Spinal cord (tissue), 9 donors: ENCODE measurements at regions not wholly inside any gene's neighbourhood (a gene's known extent, or its start where the extent isn't known, plus 50 kb on each side); places are given as distances from the start of the nearest gene placed in this dataset.

Source experiments
- DNase-seq, 6 donors: peaks; one replicate each; pipeline versions ENCODE4 v3.0.0 to v3.0.0-alpha.2; 2013 to 2015; ENCODE audit warnings: low spot score in 6 of 6, low read depth in 4 of 6
- H3K27ac ChIP-seq: one replicate; pipeline ENCODE4 v1.5.1; 2013; ENCODE audit warnings: low read depth, low read length, control low read depth
- H3K27me3 ChIP-seq: one replicate; pipeline ENCODE4 v1.6.1; 2013; ENCODE audit warnings: low read length; ENCODE audit not compliant: control insufficient read depth, insufficient read depth
- H3K36me3 ChIP-seq: one replicate; pipeline ENCODE4 v1.6.1; 2013; ENCODE audit warnings: low read length; ENCODE audit not compliant: control insufficient read depth, insufficient read depth
- H3K4me1 ChIP-seq: one replicate; pipeline ENCODE4 v1.6.1; 2013; ENCODE audit warnings: low read length; ENCODE audit not compliant: control insufficient read depth, insufficient read depth
- H3K4me3 ChIP-seq: one replicate; pipeline ENCODE4 v1.5.1; 2013; ENCODE audit warnings: low read depth, low read length, control low read depth
- H3K9me3 ChIP-seq: one replicate; pipeline ENCODE4 v1.6.1; 2013; ENCODE audit warnings: low read length; ENCODE audit not compliant: control insufficient read depth, insufficient read depth
- WGBS: methylation state at CpG from one replicate; pipeline ENCODE4 v1.1.5; 2013; ENCODE audit warnings: missing lambda C conversion rate; ENCODE audit not compliant: insufficient coverage; 5-methylcytosine and 5-hydroxymethylcytosine counted together
- donor health status: healthy.

DNA sequence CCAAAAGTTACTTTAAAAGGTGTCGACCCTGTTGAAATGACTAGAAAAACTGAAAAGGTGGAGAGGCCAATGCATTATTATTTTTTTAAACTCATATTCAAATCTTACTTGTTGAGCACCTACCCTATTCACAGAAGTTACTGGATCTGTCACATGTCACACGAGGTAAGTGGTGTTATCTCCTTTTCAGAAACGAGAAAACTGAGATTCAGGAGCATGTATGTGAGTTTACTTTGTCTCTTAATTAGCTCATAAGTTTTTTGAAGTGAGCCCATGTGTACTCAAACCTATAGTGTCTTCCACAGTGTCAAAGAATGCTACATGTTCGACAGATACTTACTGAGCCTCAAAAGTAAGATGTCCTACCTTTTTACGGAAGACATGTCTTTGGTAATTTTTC, 81.8 kb upstream of the EGLN3 start:
- Histone ChIP-seq H3K36me3 (no peaks in the 10 kb centered on the region), H3K27me3 (no peaks in the 10 kb centered on the region), H3K9me3 (no peaks in the 10 kb centered on the region), H3K27ac (no peak overlapping the region), H3K4me1 (peaks cover 10% of the 10 kb centered on the region), H3K4me3 (no peak overlapping the region)
- no peak for DNase-seq
- WGBS, result 0% methylated on average over 1 of the region's 5 CpGs

DNA sequence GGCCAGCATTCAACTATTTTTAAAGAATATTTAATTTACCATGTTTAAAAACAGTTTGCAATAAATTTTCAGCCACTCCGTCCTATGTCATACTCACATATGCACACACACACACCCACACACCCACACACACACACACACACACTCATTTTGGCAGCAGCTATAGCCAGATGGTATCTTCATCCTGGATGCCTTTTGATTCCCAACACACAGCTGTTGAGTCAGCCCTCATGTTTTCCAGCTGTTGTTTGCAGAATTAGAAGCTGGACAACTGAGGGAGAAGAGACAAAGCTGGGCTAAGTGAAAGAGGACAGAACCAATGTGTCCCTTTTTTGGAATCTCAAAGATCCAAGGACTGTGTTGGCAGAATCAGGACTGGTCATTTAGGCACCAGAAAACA, 80.0 kb upstream of the EGLN3 start:
- WGBS, result 80% methylated on average over 1 of the region's 1 CpG
- Histone ChIP-seq H3K36me3 (no peaks in the 10 kb centered on the region), H3K4me3 (no peak overlapping the region), H3K9me3 (no peaks in the 10 kb centered on the region), H3K27me3 (no peaks in the 10 kb centered on the region), H3K4me1 (peaks cover 9% of the 10 kb centered on the region), H3K27ac (no peak overlapping the region)
- peak in 2 of 6 donors; percentile 64 to 73 for DNase-seq

DNA sequence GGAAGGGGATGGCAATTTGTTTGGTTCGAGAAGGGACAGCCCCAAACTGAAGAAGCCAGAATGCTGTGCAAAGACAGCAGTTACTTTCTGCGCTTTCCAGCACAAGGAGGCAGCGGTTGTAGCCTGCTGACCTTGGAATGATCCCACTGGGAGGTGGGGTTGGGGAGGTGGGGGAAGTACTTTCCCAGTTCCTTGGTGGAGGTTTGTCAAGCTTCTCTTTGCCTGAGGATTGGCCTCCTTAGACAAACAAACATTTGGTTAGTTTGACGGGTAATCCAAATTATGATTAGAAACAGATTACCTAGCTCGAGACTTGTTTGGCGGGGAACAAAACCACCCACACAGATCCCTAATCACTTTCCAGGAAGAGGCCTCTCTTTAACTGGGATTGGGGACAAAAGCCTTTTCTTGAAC, 79.1 kb upstream of the EGLN3 start:
- WGBS, result 69% methylated on average over 2 of the region's 6 CpGs
- Histone ChIP-seq H3K36me3 (no peaks in the 10 kb centered on the region), H3K4me3 (no peak overlapping the region), H3K4me1 (no peaks in the 10 kb centered on the region), H3K9me3 (no peaks in the 10 kb centered on the region), H3K27ac (no peak overlapping the region), H3K27me3 (no peaks in the 10 kb centered on the region)
- peak in 1 of 6 donors; percentile 39 for DNase-seq

DNA sequence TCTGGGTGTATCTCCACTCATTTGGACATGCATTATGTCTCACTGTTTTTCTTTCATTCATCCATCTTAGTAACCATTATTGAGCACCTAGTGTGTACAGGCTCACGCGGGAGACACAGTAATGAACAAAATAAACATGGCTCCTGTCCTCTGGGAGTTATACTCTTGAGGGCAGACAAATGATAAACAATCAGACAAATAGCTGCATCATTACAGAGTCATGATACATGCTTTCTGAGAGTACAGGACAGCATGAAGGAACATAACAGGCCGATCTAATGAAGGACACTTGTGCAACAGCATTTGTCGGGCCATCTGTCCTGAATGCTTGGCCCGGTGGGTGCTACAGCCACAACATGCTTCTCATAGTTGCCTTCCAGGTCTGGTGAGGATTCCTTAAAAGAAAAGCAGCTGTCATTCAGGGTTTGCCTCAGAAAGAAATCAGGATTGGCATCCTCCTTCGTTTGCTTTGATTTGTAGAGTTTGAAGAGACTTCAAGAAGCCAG, 77.2 kb upstream of the EGLN3 start:
- no peak for DNase-seq
- Histone ChIP-seq H3K4me1 (no peaks in the 10 kb centered on the region), H3K27ac (no peak overlapping the region), H3K4me3 (no peak overlapping the region), H3K27me3 (no peaks in the 10 kb centered on the region), H3K9me3 (no peaks in the 10 kb centered on the region), H3K36me3 (no peaks in the 10 kb centered on the region)
- WGBS, result 83% methylated on average over 6 of the region's 6 CpGs

- WGBS, result no CpG with 5 or more reads among the region's 3 CpGs
Measured at GRCh38 chr14:34027130-34027989, 76.5 kb upstream of the EGLN3 start.

DNA sequence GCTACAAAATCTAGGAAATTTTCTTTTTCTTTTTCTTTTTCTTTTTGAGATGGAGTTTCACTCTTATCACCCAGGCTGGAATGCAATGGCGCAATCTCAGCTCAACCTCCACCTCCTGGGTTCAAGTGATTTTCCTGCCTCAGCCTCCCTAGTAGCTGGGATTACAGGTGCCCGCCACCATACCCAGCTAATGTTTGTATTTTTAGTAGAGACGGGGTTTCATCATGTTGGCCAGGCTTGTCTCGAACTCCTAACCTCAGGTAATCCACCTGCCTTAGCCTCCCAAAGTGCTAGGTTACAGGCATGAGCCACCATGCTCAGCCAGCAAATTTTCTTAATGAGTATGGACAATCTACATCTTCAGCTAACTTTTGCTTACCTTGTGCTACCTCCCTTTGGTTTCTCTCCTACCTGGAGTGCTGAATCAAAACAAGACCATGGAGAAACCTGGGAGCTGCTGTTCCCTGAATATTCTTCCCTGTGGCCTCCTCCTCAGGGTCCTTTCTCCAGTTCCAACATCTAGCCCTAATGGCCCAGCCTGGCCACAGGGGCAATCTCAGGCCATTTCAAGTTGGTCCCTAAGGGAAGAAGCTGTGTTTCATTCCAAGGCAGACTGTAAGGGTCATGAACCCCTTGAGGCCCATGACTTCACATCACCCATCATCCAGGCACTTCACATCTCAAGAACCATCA, 74.6 kb upstream of the EGLN3 start:
- H3K9me3 ChIP-seq, result no peaks in the 10 kb centered on the region
- no peaks in the 10 kb centered on the region for H3K27me3 ChIP-seq
- no peak overlapping the region for H3K27ac ChIP-seq
- H3K4me1 ChIP-seq, result no peaks in the 10 kb centered on the region
- no peak overlapping the region for H3K4me3 ChIP-seq
- 100% methylated on average over 1 of the region's 4 CpGs for WGBS
- DNase-seq, result no peak
- H3K36me3 ChIP-seq, result no peaks in the 10 kb centered on the region

More at GRCh38 chr14:34027130-34027989, 76.5 kb upstream of the EGLN3 start:
- Histone ChIP-seq H3K27me3 (no peaks in the 10 kb centered on the region), H3K27ac (no peak overlapping the region), H3K4me1 (no peaks in the 10 kb centered on the region), H3K4me3 (no peak overlapping the region), H3K36me3 (no peaks in the 10 kb centered on the region), H3K9me3 (no peaks in the 10 kb centered on the region)
- DNase-seq, result no peak

DNA sequence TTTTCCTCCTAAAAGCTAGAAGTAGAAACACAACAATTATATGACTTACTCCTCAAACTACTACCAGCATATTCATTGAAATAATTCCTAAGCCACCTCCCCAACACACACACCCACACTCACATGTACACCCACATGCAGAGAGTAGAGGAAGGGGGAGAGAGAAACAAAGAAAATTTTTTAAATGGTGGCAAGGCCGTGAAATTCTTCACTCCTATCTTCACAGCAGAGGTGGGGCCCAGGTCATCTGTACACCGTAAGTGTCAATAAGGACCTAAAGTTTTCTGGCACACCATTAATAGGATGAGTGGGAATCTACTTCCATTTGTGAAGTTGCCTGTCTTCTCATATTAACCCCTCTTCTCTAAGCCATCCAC, 73.9 kb upstream of the EGLN3 start:
- Histone ChIP-seq H3K36me3 (no peaks in the 10 kb centered on the region), H3K9me3 (no peaks in the 10 kb centered on the region), H3K4me1 (no peaks in the 10 kb centered on the region), H3K27ac (no peak overlapping the region), H3K4me3 (no peak overlapping the region), H3K27me3 (no peaks in the 10 kb centered on the region)
- no CpG with 5 or more reads among the region's 2 CpGs for WGBS
- no peak for DNase-seq

DNA sequence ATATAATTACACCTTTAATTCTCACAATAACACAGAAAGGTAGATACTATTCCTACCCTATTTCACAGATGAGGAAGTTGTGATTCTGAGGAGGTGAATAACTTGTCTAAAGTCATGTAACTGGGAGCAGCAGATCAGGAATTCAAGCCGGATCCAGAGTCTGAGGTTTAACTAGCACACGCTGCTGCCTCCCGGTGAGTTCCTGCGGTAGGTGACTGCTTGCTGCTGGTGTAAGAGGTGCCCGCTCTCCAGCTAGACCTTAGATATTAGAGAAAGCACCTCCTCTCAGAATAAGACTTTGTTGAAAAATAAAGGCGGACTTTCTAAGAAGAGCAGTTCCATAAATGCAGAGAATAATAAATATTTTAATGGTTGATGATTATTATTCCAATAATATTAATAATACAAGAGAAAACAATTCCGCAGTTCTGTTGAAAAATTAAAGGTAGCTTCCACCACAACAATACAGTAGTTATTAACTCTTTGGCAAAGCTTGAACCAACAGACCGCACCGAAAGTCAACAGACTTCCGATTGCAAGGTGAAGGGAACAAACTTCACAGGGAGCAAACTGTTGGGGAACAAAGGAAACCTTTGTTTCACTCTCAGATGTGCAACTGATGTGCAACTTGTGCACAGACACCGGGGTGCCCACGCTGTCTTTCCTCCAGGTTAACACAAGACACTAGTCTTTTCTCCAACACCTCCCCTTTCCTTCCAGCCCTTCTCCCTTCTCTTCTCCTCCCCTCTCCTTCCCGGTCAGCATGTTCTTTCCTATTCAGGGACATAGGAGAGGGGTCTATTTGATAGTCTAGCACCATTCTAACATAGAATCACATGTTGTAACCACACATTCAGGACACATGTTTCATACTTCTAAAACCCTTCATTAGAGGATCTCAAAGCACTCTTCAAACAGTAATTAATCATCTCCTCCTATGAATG, 73.2 kb upstream of the EGLN3 start:
- Histone ChIP-seq H3K36me3 (no peaks in the 10 kb centered on the region), H3K27me3 (no peaks in the 10 kb centered on the region), H3K9me3 (no peaks in the 10 kb centered on the region), H3K27ac (no peak overlapping the region), H3K4me1 (no peaks in the 10 kb centered on the region), H3K4me3 (no peak overlapping the region)
- DNase-seq, result peak in 1 of 6 donors; percentile 21
- WGBS, result 66% methylated on average over 5 of the region's 13 CpGs

DNA sequence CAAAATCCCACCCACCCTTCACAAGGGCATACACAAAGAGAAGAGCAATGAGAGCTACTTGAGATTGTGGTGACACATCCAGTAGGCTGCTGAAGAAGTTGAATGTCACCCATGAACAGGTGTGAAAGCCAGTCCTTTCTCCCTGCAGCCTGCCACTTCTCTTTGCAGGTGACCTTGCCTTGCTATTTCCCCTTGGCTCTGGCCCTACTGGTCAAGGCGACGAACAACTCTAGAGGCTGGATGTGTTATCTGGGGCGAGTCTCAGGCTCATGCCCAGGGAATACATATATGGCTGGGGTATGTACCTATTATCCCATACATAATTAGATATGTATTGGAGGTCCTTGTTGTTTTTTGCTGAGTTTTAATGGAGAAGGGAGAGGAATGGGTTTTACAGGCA, 70.2 kb upstream of the EGLN3 start:
- no CpG with 5 or more reads among the region's 3 CpGs for WGBS
- Histone ChIP-seq H3K9me3 (no peaks in the 10 kb centered on the region), H3K27ac (no peak overlapping the region)

More for the DNA sequence above, 70.2 kb upstream of the EGLN3 start:
- H3K4me3 ChIP-seq, result no peak overlapping the region
- no peaks in the 10 kb centered on the region for H3K36me3 ChIP-seq
- no peak for DNase-seq
- no peaks in the 10 kb centered on the region for H3K4me1 ChIP-seq
- no peaks in the 10 kb centered on the region for H3K27me3 ChIP-seq
